Type B pancreatic cell (in vitro differentiated cells): ENCODE measurements at regions not wholly inside any gene's neighbourhood (a gene's known extent, or its start where the extent isn't known, plus 50 kb on each side); places are given as distances from the start of the nearest gene placed in this dataset.
"Not testable (repeated sequence)": the region's sequence is repeated elsewhere in the genome, so short reads cannot be mapped to it uniquely, and the experiment has no call there.

Experiments
- DNase-seq: peaks from one replicate; pipeline ENCODE4 v3.0.0; 2021; ENCODE audit warnings: mixed read lengths; ENCODE audit not compliant: unreplicated experiment; ENCODE audit errors: extremely low spot score
- H3K27ac Mint-ChIP-seq: 2 replicates; pipeline ENCODE4 v1.8.0; 2021; ENCODE audit warnings: mild to moderate bottlenecking, mixed read lengths
- H3K27me3 Mint-ChIP-seq: 2 replicates; pipeline ENCODE4 v1.8.0; 2021; ENCODE audit warnings: mixed read lengths
- H3K36me3 Mint-ChIP-seq: 2 replicates; pipeline ENCODE4 v1.8.0; 2021; ENCODE audit warnings: mixed read lengths
- H3K4me1 Mint-ChIP-seq: one replicate; pipeline ENCODE4 v1.8.0; 2021; ENCODE audit warnings: mixed read lengths; ENCODE audit not compliant: unreplicated experiment
- H3K4me3 Mint-ChIP-seq: 2 replicates; pipeline ENCODE4 v1.8.0; 2021; ENCODE audit warnings: mild to moderate bottlenecking, mixed read lengths
- H3K9me3 Mint-ChIP-seq: 2 replicates; pipeline ENCODE4 v1.8.0; 2021; ENCODE audit warnings: mixed read lengths
- CTCF ChIP-seq: fragments of 200-600 bp; sonication (generic); conservative IDR thresholded peaks from 2 replicates; pipeline ENCODE4 v1.5.0; 2021; ENCODE audit warnings: antibody characterized with exemption, mild to moderate bottlenecking

GRCh38 chrX:45621376-45622041 lies 420.8 kb upstream of the DIPK2B start:
- H3K27ac Mint-ChIP-seq: no peak overlapping the region
- no peak overlapping the region for H3K4me3 Mint-ChIP-seq
- H3K9me3 Mint-ChIP-seq: no peaks in the 10 kb centered on the region
- H3K36me3 Mint-ChIP-seq: no peaks in the 10 kb centered on the region
- DNase-seq: no peak
- H3K4me1 Mint-ChIP-seq: peaks cover 12% of the 10 kb centered on the region
- no peaks in the 10 kb centered on the region for H3K27me3 Mint-ChIP-seq
- no peak for TF ChIP-seq CTCF

GRCh38 chrX:45619290-45619689 lies 418.6 kb upstream of the DIPK2B start:
- no peaks in the 10 kb centered on the region for H3K27me3 Mint-ChIP-seq
- no peaks in the 10 kb centered on the region for H3K36me3 Mint-ChIP-seq
- no peak overlapping the region for H3K4me3 Mint-ChIP-seq
- TF ChIP-seq CTCF: no peak
- no peak for DNase-seq
- peaks cover 12% of the 10 kb centered on the region for H3K4me1 Mint-ChIP-seq
- no peak overlapping the region for H3K27ac Mint-ChIP-seq
- no peaks in the 10 kb centered on the region for H3K9me3 Mint-ChIP-seq

GRCh38 chrX:45615591-45615990 lies 414.9 kb upstream of the DIPK2B start:
- H3K4me3 Mint-ChIP-seq, H3K36me3 Mint-ChIP-seq, DNase-seq, H3K4me1 Mint-ChIP-seq, H3K27ac Mint-ChIP-seq, H3K9me3 Mint-ChIP-seq, H3K27me3 Mint-ChIP-seq: not testable (repeated sequence)

GRCh38 chrX:45614853-45615252 lies 414.2 kb upstream of the DIPK2B start:
- H3K4me3 Mint-ChIP-seq: no peak overlapping the region
- TF ChIP-seq CTCF: no peak
- H3K27ac Mint-ChIP-seq: no peak overlapping the region
- H3K36me3 Mint-ChIP-seq: no peaks in the 10 kb centered on the region
- H3K4me1 Mint-ChIP-seq: no peaks in the 10 kb centered on the region
- no peak for DNase-seq
- H3K27me3 Mint-ChIP-seq: no peaks in the 10 kb centered on the region
- no peaks in the 10 kb centered on the region for H3K9me3 Mint-ChIP-seq

GRCh38 chrX:45602151-45602550 lies 401.5 kb upstream of the DIPK2B start:
- Mint-ChIP-seq H3K27ac (no peak overlapping the region), H3K4me3 (no peak overlapping the region), H3K36me3 (no peaks in the 10 kb centered on the region), H3K27me3 (no peaks in the 10 kb centered on the region), H3K4me1 (peaks cover 5% of the 10 kb centered on the region), H3K9me3 (no peaks in the 10 kb centered on the region)
- DNase-seq: no peak
- no peak for TF ChIP-seq CTCF

GRCh38 chrX:45601052-45601451 lies 400.4 kb upstream of the DIPK2B start:
- TF ChIP-seq CTCF: no peak
- Mint-ChIP-seq H3K9me3 (no peaks in the 10 kb centered on the region), H3K27me3 (no peaks in the 10 kb centered on the region), H3K27ac (no peak overlapping the region), H3K4me3 (no peak overlapping the region), H3K36me3 (no peaks in the 10 kb centered on the region), H3K4me1 (peaks cover 5% of the 10 kb centered on the region)
- DNase-seq: no peak
